GM19239 (cell line): ENCODE measurements at regions not wholly inside any gene's neighbourhood (a gene's known extent, or its start where the extent isn't known, plus 50 kb on each side); places are given as distances from the start of the nearest gene placed in this dataset.
"Not testable (repeated sequence)": the region's sequence is repeated elsewhere in the genome, so short reads cannot be mapped to it uniquely, and the experiment has no call there.

Experiments
- DNase-seq: peaks from one replicate; pipeline ENCODE4 v3.0.0; 2011; ENCODE audit warnings: low spot score; ENCODE audit not compliant: insufficient read length
- FAIRE-seq: peaks from 2 replicates; lab custom pipeline; 2011; peaks lifted over from hg19 to GRCh38; lab: Jason Lieb, UNC

- FAIRE-seq = no peak
These were observed 203.5 kb downstream of the LPIN1 start for GRCh38 chr2:11949732-11950523.

GRCh38 chr2:11950896-11951295 lies 204.5 kb downstream of the LPIN1 start:
- no peak for FAIRE-seq
- no peak for DNase-seq

More at GRCh38 chr2:11949732-11950523, 203.5 kb downstream of the LPIN1 start:
- DNase-seq = no peak

GRCh38 chr2:11951492-11951891 lies 205.1 kb downstream of the LPIN1 start:
- not testable (repeated sequence) for FAIRE-seq, DNase-seq

GRCh38 chr2:11953258-11953657 lies 206.8 kb downstream of the LPIN1 start:
- FAIRE-seq (no peak), DNase-seq (no peak)

GRCh38 chr2:11955314-11955713 lies 208.9 kb downstream of the LPIN1 start:
- DNase-seq (no peak), FAIRE-seq (no peak)

GRCh38 chr2:11955884-11956291 lies 209.5 kb downstream of the LPIN1 start:
- DNase-seq = no peak
- no peak for FAIRE-seq

- DNase-seq (no peak), FAIRE-seq (no peak)
These were observed 216.4 kb downstream of the LPIN1 start for GRCh38 chr2:11962707-11963328.

- no peak for FAIRE-seq
- no peak for DNase-seq
These were observed 217.5 kb downstream of the LPIN1 start for GRCh38 chr2:11963966-11964365.

- DNase-seq (no peak), FAIRE-seq (no peak)
These were observed 221.6 kb downstream of the LPIN1 start for GRCh38 chr2:11967946-11968465.

GRCh38 chr2:11968521-11968920 lies 222.1 kb downstream of the LPIN1 start:
- DNase-seq = no peak
- FAIRE-seq = no peak

- no peak for FAIRE-seq
These were observed 223.3 kb downstream of the LPIN1 start for GRCh38 chr2:11969774-11970173.

GRCh38 chr2:11974573-11974972 lies 228.1 kb downstream of the LPIN1 start:
- peak; percentile 28 for FAIRE-seq
- DNase-seq = no peak

More at GRCh38 chr2:11969774-11970173, 223.3 kb downstream of the LPIN1 start:
- DNase-seq = no peak

GRCh38 chr2:11975373-11975772 lies 228.9 kb downstream of the LPIN1 start:
- FAIRE-seq (no peak), DNase-seq (no peak)

GRCh38 chr2:11976073-11976472 lies 229.6 kb downstream of the LPIN1 start:
- DNase-seq = no peak

GRCh38 chr2:11977766-11978524 lies 231.5 kb downstream of the LPIN1 start:
- DNase-seq = no peak
- FAIRE-seq = no peak

More at GRCh38 chr2:11976073-11976472, 229.6 kb downstream of the LPIN1 start:
- no peak for FAIRE-seq

GRCh38 chr2:11980809-11981208 lies 234.4 kb downstream of the LPIN1 start:
- FAIRE-seq (no peak), DNase-seq (no peak)

GRCh38 chr2:11983401-11983800 lies 237.0 kb downstream of the LPIN1 start:
- FAIRE-seq (no peak), DNase-seq (no peak)

- DNase-seq = no peak
- FAIRE-seq = no peak
These were observed 237.4 kb downstream of the LPIN1 start for GRCh38 chr2:11983870-11984269.

GRCh38 chr2:11984316-11985158 lies 238.1 kb downstream of the LPIN1 start:
- DNase-seq (no peak), FAIRE-seq (no peak)
